Endothelial cell (in vitro differentiated cells): ENCODE measurements at regions not wholly inside any gene's neighbourhood (a gene's known extent, or its start where the extent isn't known, plus 50 kb on each side); places are given as distances from the start of the nearest gene placed in this dataset.
A peak's percentile ranks its signal among the peaks of the same experiment; 100 is the strongest.

Experiments used
- DNase-seq: peaks from one replicate; pipeline ENCODE4 v3.0.0; 2021; ENCODE audit warnings: low spot score
- H3K27ac Mint-ChIP-seq: one replicate; pipeline ENCODE4 v1.8.0; 2021; ENCODE audit warnings: mixed read lengths, inconsistent platforms; ENCODE audit not compliant: unreplicated experiment
- H3K27me3 Mint-ChIP-seq: one replicate; pipeline ENCODE4 v1.8.0; 2021; ENCODE audit warnings: mild to moderate bottlenecking, moderate library complexity, mixed read lengths, inconsistent platforms; ENCODE audit not compliant: unreplicated experiment
- H3K36me3 Mint-ChIP-seq: one replicate; pipeline ENCODE4 v1.8.0; 2021; ENCODE audit warnings: mild to moderate bottlenecking, low read depth, mixed read lengths, inconsistent platforms; ENCODE audit not compliant: unreplicated experiment
- H3K4me1 Mint-ChIP-seq: one replicate; pipeline ENCODE4 v1.8.0; 2021; ENCODE audit warnings: mild to moderate bottlenecking, mixed read lengths, inconsistent platforms; ENCODE audit not compliant: unreplicated experiment
- H3K4me3 Mint-ChIP-seq: one replicate; pipeline ENCODE4 v1.8.0; 2021; ENCODE audit warnings: mild to moderate bottlenecking, mixed read lengths, inconsistent platforms; ENCODE audit not compliant: unreplicated experiment
- H3K9me3 Mint-ChIP-seq: one replicate; pipeline ENCODE4 v1.8.0; 2021; ENCODE audit warnings: mixed read lengths, inconsistent platforms; ENCODE audit not compliant: unreplicated experiment
- TF ChIP-seq, protein P1 (sequence below): fragments of 200-600 bp; sonication (generic); IDR thresholded peaks from one replicate; pipeline ENCODE4 v1.5.0; 2021; ENCODE audit warnings: antibody characterized with exemption; ENCODE audit not compliant: unreplicated experiment

DNA sequence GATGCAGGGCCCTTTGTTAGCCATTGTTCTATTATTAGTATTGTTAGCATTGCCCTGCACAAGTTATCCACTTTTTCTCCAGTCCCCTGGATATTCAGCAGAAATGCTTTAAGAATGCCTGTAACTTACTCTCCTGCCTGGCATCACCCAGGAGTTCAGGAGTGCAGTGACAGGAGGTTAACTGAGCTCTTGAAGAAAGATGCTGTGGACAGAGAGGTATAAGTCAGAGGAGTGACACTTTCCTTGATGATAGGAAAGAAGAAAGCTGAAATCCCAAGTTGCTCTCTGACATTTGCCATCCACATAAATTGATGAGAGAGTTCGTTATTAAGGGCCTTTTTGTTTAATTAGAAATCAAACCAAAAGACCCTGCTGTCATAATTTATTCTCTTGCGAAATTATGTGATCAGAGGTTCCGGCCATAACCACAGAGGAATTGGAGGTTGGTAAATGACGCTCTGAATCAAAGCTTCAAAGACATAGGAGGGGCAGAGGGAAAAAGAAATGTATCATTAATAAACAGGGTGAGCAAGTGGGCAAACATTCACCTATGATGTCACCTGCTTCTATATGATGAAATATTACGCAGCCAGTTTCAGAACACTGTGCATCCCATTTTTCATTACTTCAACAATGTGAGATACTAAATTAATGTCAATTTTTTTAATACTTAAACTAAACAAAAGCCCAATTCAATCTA, 230.2 kb upstream of the JADE1 start:
- peaks cover 6% of the 10 kb centered on the region for H3K4me1 Mint-ChIP-seq
- H3K27me3 Mint-ChIP-seq, result no peaks in the 10 kb centered on the region
- no peak for DNase-seq
- TF ChIP-seq, protein P1, sequence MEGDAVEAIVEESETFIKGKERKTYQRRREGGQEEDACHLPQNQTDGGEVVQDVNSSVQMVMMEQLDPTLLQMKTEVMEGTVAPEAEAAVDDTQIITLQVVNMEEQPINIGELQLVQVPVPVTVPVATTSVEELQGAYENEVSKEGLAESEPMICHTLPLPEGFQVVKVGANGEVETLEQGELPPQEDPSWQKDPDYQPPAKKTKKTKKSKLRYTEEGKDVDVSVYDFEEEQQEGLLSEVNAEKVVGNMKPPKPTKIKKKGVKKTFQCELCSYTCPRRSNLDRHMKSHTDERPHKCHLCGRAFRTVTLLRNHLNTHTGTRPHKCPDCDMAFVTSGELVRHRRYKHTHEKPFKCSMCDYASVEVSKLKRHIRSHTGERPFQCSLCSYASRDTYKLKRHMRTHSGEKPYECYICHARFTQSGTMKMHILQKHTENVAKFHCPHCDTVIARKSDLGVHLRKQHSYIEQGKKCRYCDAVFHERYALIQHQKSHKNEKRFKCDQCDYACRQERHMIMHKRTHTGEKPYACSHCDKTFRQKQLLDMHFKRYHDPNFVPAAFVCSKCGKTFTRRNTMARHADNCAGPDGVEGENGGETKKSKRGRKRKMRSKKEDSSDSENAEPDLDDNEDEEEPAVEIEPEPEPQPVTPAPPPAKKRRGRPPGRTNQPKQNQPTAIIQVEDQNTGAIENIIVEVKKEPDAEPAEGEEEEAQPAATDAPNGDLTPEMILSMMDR, result no peak
- no peak overlapping the region for H3K4me3 Mint-ChIP-seq
- no peak overlapping the region for H3K27ac Mint-ChIP-seq
- H3K36me3 Mint-ChIP-seq, result no peaks in the 10 kb centered on the region
- H3K9me3 Mint-ChIP-seq, result no peaks in the 10 kb centered on the region

DNA sequence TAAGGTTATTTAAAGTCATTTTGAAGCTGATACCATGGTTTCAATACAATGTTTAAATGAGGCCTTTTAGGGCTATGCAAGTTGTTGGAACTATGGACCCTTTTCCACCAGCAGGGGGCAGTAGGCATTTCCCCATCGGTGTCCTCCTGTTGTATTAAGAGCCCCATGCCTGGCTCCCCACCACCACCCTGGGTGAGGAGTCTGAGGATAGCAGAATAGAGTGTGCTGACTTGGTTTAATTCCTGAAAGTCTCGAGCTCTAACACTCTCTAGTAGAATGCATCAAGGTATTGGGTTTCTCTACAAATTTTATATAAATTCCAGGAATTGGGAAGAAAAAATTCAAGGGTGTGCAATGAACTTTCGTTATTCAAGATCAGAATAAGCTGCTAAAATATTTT, 234.8 kb upstream of the JADE1 start:
- Mint-ChIP-seq H3K9me3 (no peaks in the 10 kb centered on the region), H3K36me3 (no peaks in the 10 kb centered on the region), H3K27ac (no peak overlapping the region), H3K4me3 (no peak overlapping the region), H3K27me3 (no peaks in the 10 kb centered on the region), H3K4me1 (peaks cover 12% of the 10 kb centered on the region)
- TF ChIP-seq, protein P1, result peak; percentile 95
- peak; percentile 76 for DNase-seq

DNA sequence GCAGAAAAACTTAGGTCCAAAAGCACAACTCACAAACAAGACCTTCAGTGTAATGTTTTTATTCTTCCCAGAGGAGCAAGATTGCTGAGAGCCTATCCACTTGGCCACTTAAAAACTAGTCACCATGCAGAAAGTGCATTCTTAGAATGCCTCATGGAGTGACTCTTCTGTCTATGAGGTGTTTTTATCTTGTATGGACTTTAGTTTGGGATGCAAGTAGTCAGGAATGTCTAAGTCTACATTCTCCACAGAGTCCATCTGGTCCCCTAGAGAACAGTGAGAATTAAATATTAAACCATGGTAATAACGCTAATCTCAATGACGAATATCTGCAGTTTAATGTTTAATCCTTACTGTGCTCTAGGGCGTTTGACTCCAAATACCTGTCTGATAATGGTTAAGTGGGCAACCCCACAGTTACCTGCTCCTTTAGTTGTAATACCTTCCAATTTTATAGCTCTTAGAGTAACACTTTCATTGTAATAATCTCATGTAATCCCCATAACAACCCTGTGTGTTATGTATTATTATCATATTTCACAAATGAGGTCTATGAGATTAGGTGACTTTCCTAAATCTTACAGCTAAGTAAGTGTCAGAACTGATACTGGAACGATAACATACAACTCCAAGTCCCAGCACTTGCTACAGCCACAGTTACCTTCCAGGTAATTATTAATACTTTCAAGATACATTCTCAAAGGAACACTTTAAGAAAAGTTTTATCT, 235.6 kb upstream of the JADE1 start:
- Mint-ChIP-seq H3K9me3 (no peaks in the 10 kb centered on the region), H3K36me3 (no peaks in the 10 kb centered on the region), H3K4me3 (no peak overlapping the region), H3K27me3 (no peaks in the 10 kb centered on the region), H3K27ac (no peak overlapping the region), H3K4me1 (peaks cover 12% of the 10 kb centered on the region)
- TF ChIP-seq, protein P1, result no peak
- DNase-seq, result no peak

DNA sequence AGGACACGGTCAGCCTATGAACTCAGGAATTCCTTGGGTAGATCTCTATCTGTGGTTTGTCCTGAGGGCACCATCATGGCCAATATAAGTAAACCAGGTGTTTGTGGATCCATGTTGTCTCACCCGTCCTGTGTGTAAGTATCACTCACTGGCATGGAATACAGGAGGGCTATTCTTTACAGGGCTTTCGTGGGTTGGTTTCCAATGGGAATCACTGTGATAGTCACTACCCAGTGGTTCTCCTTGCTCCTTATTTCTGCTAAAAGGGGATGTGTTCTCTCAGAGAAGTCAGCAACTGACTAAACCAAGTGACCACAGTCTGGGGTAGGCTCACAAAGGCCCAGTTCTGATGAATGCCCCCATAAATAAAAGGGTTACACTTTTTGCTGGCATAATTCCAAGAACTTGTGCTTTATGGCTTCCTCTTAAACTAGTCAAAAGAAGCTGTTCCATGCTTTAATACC, 236.7 kb upstream of the JADE1 start:
- DNase-seq, result no peak
- Mint-ChIP-seq H3K36me3 (no peaks in the 10 kb centered on the region), H3K4me3 (no peak overlapping the region), H3K9me3 (no peaks in the 10 kb centered on the region), H3K27me3 (no peaks in the 10 kb centered on the region), H3K27ac (no peak overlapping the region), H3K4me1 (peaks cover 6% of the 10 kb centered on the region)
- TF ChIP-seq, protein P1, result no peak

DNA sequence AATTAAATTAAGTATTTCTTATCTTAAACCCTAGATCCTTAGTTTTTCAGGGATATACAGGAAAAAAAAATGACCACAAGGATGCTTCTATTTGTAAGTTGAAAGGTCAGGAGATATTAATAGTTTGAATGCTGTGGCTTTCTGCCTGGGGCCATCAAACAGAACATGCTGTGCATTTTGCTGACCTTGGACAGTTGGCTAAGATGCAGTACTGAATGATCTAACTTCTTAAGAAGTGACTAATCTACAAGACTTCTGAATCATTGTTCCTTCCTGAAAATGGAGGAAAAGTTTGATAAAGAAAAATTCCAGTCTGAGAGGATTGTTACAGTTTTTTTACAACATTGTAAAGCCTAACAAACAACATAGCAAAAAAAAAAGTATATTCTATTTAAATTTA, 237.8 kb upstream of the JADE1 start:
- H3K27ac Mint-ChIP-seq, result no peak overlapping the region
- H3K4me3 Mint-ChIP-seq, result no peak overlapping the region
- H3K36me3 Mint-ChIP-seq, result no peaks in the 10 kb centered on the region
- H3K4me1 Mint-ChIP-seq, result peaks cover 6% of the 10 kb centered on the region
- TF ChIP-seq, protein P1, result no peak
- no peak for DNase-seq
- no peaks in the 10 kb centered on the region for H3K27me3 Mint-ChIP-seq
- no peaks in the 10 kb centered on the region for H3K9me3 Mint-ChIP-seq
